ENCODE measurements at regions not wholly inside any gene's neighbourhood (a gene's known extent, or its start where the extent isn't known, plus 50 kb on each side); places are given as distances from the start of the nearest gene placed in this dataset.

DNA sequence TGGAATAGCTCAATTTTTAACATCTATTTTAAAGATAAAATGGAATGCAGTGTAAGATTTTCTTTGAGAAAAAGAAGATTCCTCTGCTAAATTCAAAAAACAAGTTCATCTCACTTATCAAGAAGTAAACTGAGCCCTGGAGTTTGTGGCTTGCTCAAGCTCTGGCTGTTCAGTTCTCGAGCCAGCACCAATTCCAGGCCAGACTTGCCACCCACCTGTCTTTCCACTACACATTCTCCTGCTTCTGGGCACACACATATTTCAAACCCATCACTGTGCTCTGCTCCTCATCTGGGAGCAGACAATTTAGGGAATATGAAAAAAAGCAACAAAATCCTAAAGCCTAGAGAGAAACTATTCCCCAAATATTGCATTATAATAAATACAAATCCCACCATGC lies 424.5 kb downstream of the ENC1 start:
- ATAC-seq (no peak), DNase-seq (no peak)
- Histone ChIP-seq H3K9me3 (no peaks in the 10 kb centered on the region), H3K4me3 (no peak overlapping the region), H3K27ac (no peak overlapping the region), H3K36me3 (ENCODE audit: insufficient read depth in 1 of 2, low read depth in 1 of 2) (no peaks in the 10 kb centered on the region), H3K4me1 (no peaks in the 10 kb centered on the region), H3K27me3 (ENCODE audit: insufficient read depth in 3 of 3, low read length in 2 of 3) (no peaks in the 10 kb centered on the region)
- intact Hi-C loops (cut with DNase I): no loop called here
- 59 to 79% (median 68%) methylated on average over 1 of the region's 1 CpG for WGBS, 3 donors
- no peak for TF ChIP-seq CTCF (IDR thresholded peaks at IDR 0.05)

DNA sequence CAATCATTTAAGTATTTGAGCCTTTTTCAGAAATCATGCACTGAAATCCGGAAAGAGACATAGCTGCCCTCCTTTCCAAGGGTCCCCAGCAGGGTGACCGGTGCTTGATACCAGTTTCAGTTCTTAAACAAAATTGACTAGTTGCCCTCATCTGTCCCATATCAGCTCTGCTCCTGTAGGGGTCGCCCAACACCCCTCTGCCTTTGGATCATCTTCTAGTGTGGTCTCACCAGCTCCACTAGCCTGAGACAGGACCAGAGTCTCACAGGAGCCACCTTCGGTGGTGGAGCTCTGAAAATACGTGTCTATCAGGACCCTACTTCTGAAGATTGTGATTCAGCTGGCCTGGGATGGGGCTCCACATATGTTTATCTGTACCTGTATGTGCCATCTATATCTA lies 428.2 kb downstream of the ENC1 start:
- no peak for TF ChIP-seq CTCF (IDR thresholded peaks at IDR 0.05)
- intact Hi-C loops (cut with DNase I): no loop called here
- DNase-seq (no peak), ATAC-seq (no peak)
- Histone ChIP-seq H3K4me3 (no peak overlapping the region), H3K9me3 (no peaks in the 10 kb centered on the region), H3K36me3 (ENCODE audit: insufficient read depth in 1 of 2, low read depth in 1 of 2) (no peaks in the 10 kb centered on the region), H3K27me3 (ENCODE audit: insufficient read depth in 3 of 3, low read length in 2 of 3) (no peaks in the 10 kb centered on the region), H3K27ac (no peak overlapping the region), H3K4me1 (no peaks in the 10 kb centered on the region)
- WGBS, 3 donors: 92 to 93% (median 93%) methylated on average over 5 of the region's 5 CpGs

GRCh38 chr5:74209571-74209970 lies 431.0 kb downstream of the ENC1 start:
- Histone ChIP-seq H3K27ac (no peak overlapping the region), H3K4me3 (no peak overlapping the region), H3K9me3 (no peaks in the 10 kb centered on the region), H3K4me1 (peaks cover 15% of the 10 kb centered on the region), H3K27me3 (ENCODE audit: insufficient read depth in 3 of 3, low read length in 2 of 3) (no peaks in the 10 kb centered on the region), H3K36me3 (ENCODE audit: insufficient read depth in 1 of 2, low read depth in 1 of 2) (no peaks in the 10 kb centered on the region)
- ATAC-seq (no peak), DNase-seq (no peak)
- WGBS, 3 donors: 82 to 86% (median 85%) methylated on average over 2 of the region's 2 CpGs
- intact Hi-C loops (cut with DNase I): no loop called here
- TF ChIP-seq CTCF (IDR thresholded peaks at IDR 0.05): no peak

- 45 to 57% (median 51%) methylated on average over 12 of the region's 12 CpGs for WGBS, 3 donors
- H3K27ac ChIP-seq: peak overlapping the region; percentile 24
- intact Hi-C loops (cut with DNase I): no loop called here
These were observed 433.7 kb downstream of the ENC1 start for GRCh38 chr5:74206579-74207550.

More at GRCh38 chr5:74206579-74207550, 433.7 kb downstream of the ENC1 start:
- DNase-seq (peak; percentile 58 to 86), ATAC-seq (peak; percentile 51 to 84 (median 66))
- TF ChIP-seq CTCF (IDR thresholded peaks at IDR 0.05): no peak
- H3K9me3 ChIP-seq: no peaks in the 10 kb centered on the region
- no peak overlapping the region for H3K4me3 ChIP-seq
- peaks cover 18% of the 10 kb centered on the region for H3K4me1 ChIP-seq
- no peaks in the 10 kb centered on the region for H3K36me3 ChIP-seq (ENCODE audit: insufficient read depth in 1 of 2, low read depth in 1 of 2)
- no peaks in the 10 kb centered on the region for H3K27me3 ChIP-seq (ENCODE audit: insufficient read depth in 3 of 3, low read length in 2 of 3)
